Left lung (tissue), 4 donors: ENCODE measurements at regions not wholly inside any gene's neighbourhood (a gene's known extent, or its start where the extent isn't known, plus 50 kb on each side); places are given as distances from the start of the nearest gene placed in this dataset.

Source experiments
- ATAC-seq: fragments of 200-7000 bp; cut with Tn5 transposase; one replicate; pipeline ENCODE4 v1.9.1; 2020; ENCODE audit warnings: moderate library complexity
- DNase-seq, 4 donors: peaks; one replicate each; pipeline ENCODE4 v3.0.0-alpha.2; 2013 to 2020
- H3K27ac ChIP-seq, 2 donors: fragments of 200-600 bp; sonication (generic) in 1 of 2; one replicate each; pipeline versions ENCODE4 v1.5.0 to v1.8.0; 2020 to 2021
- H3K27me3 ChIP-seq, 2 donors: fragments of 200-600 bp; sonication (generic) in 1 of 2; one replicate each; pipeline versions ENCODE4 v1.5.0 to v1.8.0; 2020 to 2021
- H3K36me3 ChIP-seq, 2 donors: fragments of 200-600 bp; sonication (generic) in 1 of 2; one replicate each; pipeline versions ENCODE4 v1.5.0 to v1.8.0; 2020 to 2021
- H3K4me1 ChIP-seq, 2 donors: fragments of 200-600 bp; one replicate each; pipeline ENCODE4 v1.8.0; 2021
- H3K4me3 ChIP-seq, 2 donors: fragments of 200-600 bp; sonication (generic) in 1 of 2; one replicate each; pipeline versions ENCODE4 v1.5.0 to v1.8.0; 2020 to 2021; ENCODE audit warnings: mild to moderate bottlenecking in 1 of 2
- H3K9me3 ChIP-seq, 2 donors: fragments of 200-600 bp; sonication (generic) in 1 of 2; one replicate each; pipeline versions ENCODE4 v1.5.0 to v1.8.0; 2020 to 2021
- CTCF ChIP-seq, 2 donors: fragments of 200-600 bp; sonication (generic) in 1 of 2; IDR thresholded peaks; one replicate each; pipeline versions ENCODE4 v1.5.0 to v1.8.0; 2021; ENCODE audit warnings: antibody characterized with exemption in 2 of 2
- intact Hi-C, 2 donors: fragments of 100-400 bp; cut with DNase I; formaldehyde crosslinking; loops; one replicate each; pipeline versions ENCODE4 v1.11.2 to v1.14.2; 2022
- donor health status: DM: no; HTN: yes; CAD: no.
- donor health status: DM: no; HTN: no; CAD: no.

GRCh38 chr3:30155755-30156154, 450.6 kb upstream of the TGFBR2 start:
- no peak for TF ChIP-seq CTCF (IDR thresholded peaks at IDR 0.05)
- Histone ChIP-seq H3K4me3 (no peak overlapping the region), H3K36me3 (no peaks in the 10 kb centered on the region), H3K9me3 (no peaks in the 10 kb centered on the region), H3K27me3 (no peaks in the 10 kb centered on the region), H3K27ac (no peak overlapping the region), H3K4me1 (no peaks in the 10 kb centered on the region)
- no peak for DNase-seq
- no peak for ATAC-seq
- intact Hi-C loops, result no loop called here

GRCh38 chr3:30156586-30157498, 449.6 kb upstream of the TGFBR2 start:
- DNase-seq (no peak), ATAC-seq (no peak)
- TF ChIP-seq CTCF (IDR thresholded peaks at IDR 0.05), result no peak
- intact Hi-C loops, result no loop called here
- peaks cover 3 to 8% of the 10 kb centered on the region in 2 donors for H3K4me1 ChIP-seq
- no peaks in the 10 kb centered on the region for H3K36me3 ChIP-seq
- H3K4me3 ChIP-seq, result no peak overlapping the region
- H3K27ac ChIP-seq, result no peak overlapping the region
- H3K9me3 ChIP-seq, result no peaks in the 10 kb centered on the region
- H3K27me3 ChIP-seq, result no peaks in the 10 kb centered on the region

DNA sequence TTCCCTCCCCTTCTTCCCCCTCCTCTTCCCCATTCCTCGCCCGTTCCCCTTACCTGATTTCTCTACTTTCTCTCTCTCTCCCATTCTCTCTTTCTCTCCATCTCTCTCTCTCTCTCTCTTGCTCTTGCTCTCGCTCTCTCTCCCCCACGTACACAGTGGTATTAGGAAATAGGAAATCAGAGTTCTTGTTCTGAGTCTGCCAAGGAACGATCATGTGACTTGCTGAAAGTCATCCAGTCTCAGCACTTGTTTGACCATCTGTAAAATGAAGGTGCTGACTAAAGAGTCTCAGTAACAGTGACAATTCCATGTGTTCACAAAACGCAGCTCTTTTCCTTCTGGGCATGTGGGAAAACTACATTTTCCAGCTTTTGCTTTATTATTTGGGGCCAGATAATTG, 445.0 kb upstream of the TGFBR2 start:
- peak; percentile 89 for ATAC-seq
- peak in 2 of 4 donors; percentile 24 to 64 for DNase-seq

GRCh38 chr3:30162579-30162978, 443.8 kb upstream of the TGFBR2 start:
- ATAC-seq, result no peak
- Histone ChIP-seq H3K4me3 (no peak overlapping the region), H3K27ac (no peak overlapping the region), H3K36me3 (no peaks in the 10 kb centered on the region), H3K27me3 (no peaks in the 10 kb centered on the region), H3K4me1 (peaks cover 3 to 14% of the 10 kb centered on the region in 2 donors), H3K9me3 (peaks cover 0 to 3% of the 10 kb centered on the region in 2 donors)
- no peak for TF ChIP-seq CTCF (IDR thresholded peaks at IDR 0.05)
- DNase-seq, result no peak
- intact Hi-C loops, result no loop called here

More for the DNA sequence above, 445.0 kb upstream of the TGFBR2 start:
- peak overlapping the region in 1 of 2 donors; percentile 13 for H3K27ac ChIP-seq
- peaks cover 3 to 14% of the 10 kb centered on the region in 2 donors for H3K4me1 ChIP-seq
- no peak for TF ChIP-seq CTCF (IDR thresholded peaks at IDR 0.05)
- H3K4me3 ChIP-seq, result no peak overlapping the region
- H3K27me3 ChIP-seq, result no peaks in the 10 kb centered on the region
- peaks cover 0 to 3% of the 10 kb centered on the region in 2 donors for H3K9me3 ChIP-seq
- intact Hi-C loops, result no loop called here
- H3K36me3 ChIP-seq, result no peaks in the 10 kb centered on the region

GRCh38 chr3:30166535-30166934, 439.9 kb upstream of the TGFBR2 start:
- intact Hi-C loops, result no loop called here
- Histone ChIP-seq H3K27me3 (no peaks in the 10 kb centered on the region), H3K4me3 (no peak overlapping the region), H3K4me1 (peaks cover 2 to 9% of the 10 kb centered on the region in 2 donors), H3K36me3 (no peaks in the 10 kb centered on the region), H3K27ac (no peak overlapping the region), H3K9me3 (peaks cover 0 to 3% of the 10 kb centered on the region in 2 donors)
- ATAC-seq (no peak), DNase-seq (no peak)
- TF ChIP-seq CTCF (IDR thresholded peaks at IDR 0.05), result no peak
